Activated CD4-positive, alpha-beta T cell treated with anti-CD3 and anti-CD28 coated beads for 36 hours (primary cell): ENCODE measurements at regions not wholly inside any gene's neighbourhood (a gene's known extent, or its start where the extent isn't known, plus 50 kb on each side); places are given as distances from the start of the nearest gene placed in this dataset.
A peak's percentile ranks its signal among the peaks of the same experiment; 100 is the strongest.

Experiments used
- ATAC-seq: fragments of 200-7000 bp; cut with Tn5 transposase; one replicate; pipeline ENCODE4 v1.10.0; 2021; ENCODE audit warnings: mild to moderate bottlenecking, moderate library complexity
- CTCF ChIA-PET: fragments of 350-600 bp; sonication (Branson Sonifier 250); formaldehyde crosslinking; loops from one replicate; lab custom pipeline; 2021; ENCODE audit warnings: antibody characterized with exemption; lab: Charles Lee
- POLR2A ChIA-PET: fragments of 350-600 bp; sonication (Branson Sonifier 250); formaldehyde crosslinking; loops from one replicate; lab custom pipeline; 2021; ENCODE audit warnings: antibody characterized with exemption, inconsistent platforms; lab: Charles Lee
- DNase-seq: peaks from one replicate; pipeline ENCODE4 v3.0.0-alpha.2; 2020
- H3K27ac Mint-ChIP-seq: one replicate; pipeline ENCODE4 v1.8.0; 2021; ENCODE audit warnings: mixed read lengths
- H3K27me3 Mint-ChIP-seq: one replicate; pipeline ENCODE4 v1.8.0; 2021; ENCODE audit warnings: mixed read lengths
- H3K36me3 Mint-ChIP-seq: one replicate; pipeline ENCODE4 v1.8.0; 2021; ENCODE audit warnings: low read depth, mixed read lengths
- H3K4me1 Mint-ChIP-seq: one replicate; pipeline ENCODE4 v1.8.0; 2021; ENCODE audit warnings: mixed read lengths
- H3K4me3 Mint-ChIP-seq: one replicate; pipeline ENCODE4 v1.8.0; 2021; ENCODE audit warnings: mild to moderate bottlenecking, moderate library complexity, mixed read lengths
- H3K9me3 Mint-ChIP-seq: one replicate; pipeline ENCODE4 v1.8.0; 2021; ENCODE audit warnings: low read depth, mixed read lengths
- intact Hi-C, 2 experiments: fragments of 100-400 bp; cut with DNase I in 1 of 2; cut with micrococcal nuclease in 1 of 2; formaldehyde crosslinking; loops; one replicate each; pipeline versions ENCODE4 v1.14.2 to v1.15.1; 2022 to 2024; cut with DNase I, micrococcal nuclease

DNA sequence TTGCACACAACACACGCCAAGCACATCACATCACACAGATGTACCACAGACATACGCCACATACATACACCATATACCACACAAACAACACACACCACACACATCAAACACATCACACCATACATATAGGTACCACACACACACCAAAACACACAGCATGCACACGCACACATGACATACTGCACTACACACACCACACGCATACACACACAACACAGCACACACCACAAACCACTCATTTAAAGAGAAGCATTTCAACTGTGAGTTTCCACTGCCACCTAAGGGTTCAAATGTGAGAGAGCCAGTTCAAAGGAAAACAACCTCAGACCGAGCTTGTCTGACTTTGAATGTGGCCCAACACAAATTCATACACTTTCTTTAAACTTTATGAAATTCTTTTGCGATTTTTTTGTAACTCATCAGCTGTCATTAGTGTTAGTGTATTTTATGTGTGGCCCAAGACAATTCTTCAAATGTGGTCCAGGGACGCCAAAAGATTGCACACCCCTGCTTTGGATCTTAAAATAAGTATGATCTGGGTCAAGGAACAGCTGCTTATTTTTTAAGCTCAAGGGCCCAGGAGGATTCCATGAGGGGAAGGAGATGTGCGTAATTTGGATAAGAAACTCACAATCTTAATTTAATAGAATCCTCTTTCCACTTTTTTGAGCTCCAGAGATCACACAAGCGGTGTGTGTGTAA lies 494.6 kb downstream of the GADD45G start:
- no peak for ATAC-seq
- no peak for DNase-seq
- Mint-ChIP-seq H3K9me3 (no peaks in the 10 kb centered on the region), H3K27ac (no peak overlapping the region), H3K4me1 (peaks cover 3% of the 10 kb centered on the region), H3K36me3 (no peaks in the 10 kb centered on the region), H3K27me3 (peaks cover 7% of the 10 kb centered on the region), H3K4me3 (no peak overlapping the region)
- intact Hi-C loops: loop anchor here in 1 of 2 experiments (10.0 kb wide), 1 partner anchor 115 kb away; no protein-coding TSS in a partner anchor
- ChIA-PET CTCF (interaction anchor here (0.6 to 5.1 kb wide), 12 partner anchors 19 to 524 kb away, joined by 3 to 114 read pairs (median 5); partner anchors contain the start of gene GADD45G), POLR2A (interaction anchor here (0.6 kb wide), 1 partner anchor 359 kb away, joined by 3 read pairs; no protein-coding TSS in a partner anchor)

- H3K4me1 Mint-ChIP-seq: peaks cover 3% of the 10 kb centered on the region
- ATAC-seq (no peak), DNase-seq (no peak)
- H3K9me3 Mint-ChIP-seq: no peaks in the 10 kb centered on the region
- H3K27me3 Mint-ChIP-seq: peaks cover 7% of the 10 kb centered on the region
- no peak overlapping the region for H3K4me3 Mint-ChIP-seq
- H3K27ac Mint-ChIP-seq: no peak overlapping the region
- H3K36me3 Mint-ChIP-seq: no peaks in the 10 kb centered on the region
- intact Hi-C loops: loop anchor here (5.0 to 10.0 kb wide), 2 partner anchors 178 to 785 kb away; partner anchors contain the start of genes CKS2 (in 1 of the 2) and SECISBP2 (in 1 of the 2)
- ChIA-PET CTCF (interaction anchor here (0.6 to 5.1 kb wide), 12 partner anchors 19 to 524 kb away, joined by 3 to 114 read pairs (median 5); partner anchors contain the start of gene GADD45G), POLR2A (no interaction called here)
Observed at GRCh38 chr9:90100014-90100413, 495.2 kb downstream of the GADD45G start.

DNA sequence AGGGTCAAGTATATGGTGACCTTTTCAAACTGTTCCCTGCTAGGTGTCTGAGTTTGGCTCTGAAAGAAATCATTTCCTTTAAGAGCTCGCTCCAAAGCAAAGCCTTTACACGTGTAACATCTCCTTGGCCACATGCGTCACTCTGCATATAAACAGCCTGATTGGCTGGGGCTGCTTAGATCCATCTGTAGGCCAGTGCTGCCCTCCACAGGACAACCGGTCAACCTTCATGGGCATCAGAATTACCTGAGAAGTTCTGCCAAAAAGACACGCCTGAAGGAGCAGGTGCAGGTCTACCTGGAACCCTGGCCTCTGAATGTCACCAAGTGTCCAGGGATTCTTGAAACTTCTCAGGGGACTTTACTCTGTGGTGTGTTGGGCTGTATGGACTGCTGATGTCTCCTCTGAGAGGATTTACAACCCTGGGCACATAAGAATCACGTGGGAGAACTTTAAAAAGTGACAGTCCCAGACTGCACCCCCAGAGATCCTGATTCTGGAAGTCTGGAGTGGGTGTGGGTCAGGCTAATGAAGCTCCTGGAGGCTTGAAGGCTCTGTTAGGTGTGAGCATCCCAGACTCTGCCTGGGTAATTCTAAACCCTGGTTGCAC lies 497.6 kb downstream of the GADD45G start:
- CTCF ChIA-PET: interaction anchor here (0.6 to 5.1 kb wide), 29 partner anchors 9 to 712 kb away, joined by 3 to 114 read pairs (median 3); partner anchors contain the start of gene GADD45G
- Mint-ChIP-seq H3K27me3 (peaks cover 2% of the 10 kb centered on the region), H3K4me1 (peaks cover 3% of the 10 kb centered on the region), H3K27ac (no peak overlapping the region), H3K36me3 (no peaks in the 10 kb centered on the region), H3K9me3 (no peaks in the 10 kb centered on the region), H3K4me3 (no peak overlapping the region)
- intact Hi-C loops: loop anchor here (1.0 to 10.0 kb wide), 6 partner anchors 180 to 788 kb away; partner anchors contain the start of genes CKS2 (in 1 of the 2) and SECISBP2 (in 1 of the 2)
- ATAC-seq (peak; percentile 100), DNase-seq (peak; percentile 90)
- POLR2A ChIA-PET: no interaction called here

DNA sequence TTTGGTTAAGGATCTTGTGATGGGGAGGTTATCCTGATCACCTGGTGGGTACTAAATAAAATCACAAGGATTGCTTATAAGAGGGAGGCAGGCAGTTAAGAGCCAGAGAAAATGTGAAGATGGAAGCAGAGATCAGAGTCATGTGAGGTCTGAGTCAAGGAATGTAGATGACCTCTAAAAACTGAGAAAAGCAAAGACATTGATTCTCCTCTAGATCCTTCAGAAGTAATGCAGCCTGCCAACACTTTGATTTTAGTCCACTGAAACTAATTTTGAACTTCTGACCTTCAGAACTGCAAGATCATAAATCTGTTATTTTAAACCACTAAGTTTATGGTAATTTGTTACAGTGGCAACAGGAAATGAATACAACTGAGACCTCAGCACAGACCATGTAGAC lies 499.0 kb downstream of the GADD45G start:
- ChIA-PET POLR2A (no interaction called here), CTCF (interaction anchor here (0.9 to 5.1 kb wide), 5 partner anchors 8 to 555 kb away, joined by 3 to 114 read pairs (median 11); partner anchors contain the start of gene GADD45G)
- Mint-ChIP-seq H3K4me1 (peaks cover 3% of the 10 kb centered on the region), H3K27me3 (peaks cover 2% of the 10 kb centered on the region), H3K36me3 (no peaks in the 10 kb centered on the region), H3K27ac (no peak overlapping the region), H3K4me3 (no peak overlapping the region), H3K9me3 (no peaks in the 10 kb centered on the region)
- DNase-seq (no peak), ATAC-seq (no peak)
- intact Hi-C loops: loop anchor here (5.0 to 10.0 kb wide), 2 partner anchors 181 to 789 kb away; partner anchors contain the start of genes CKS2 (in 1 of the 2) and SECISBP2 (in 1 of the 2)

GRCh38 chr9:90105773-90106172 lies 501.0 kb downstream of the GADD45G start:
- intact Hi-C loops: loop anchor here in 1 of 2 experiments (10.0 kb wide), 1 partner anchor 791 kb away; the partner anchor contains the start of genes CKS2 and SECISBP2
- Mint-ChIP-seq H3K36me3 (no peaks in the 10 kb centered on the region), H3K4me1 (peaks cover 3% of the 10 kb centered on the region), H3K27me3 (peaks cover 4% of the 10 kb centered on the region), H3K9me3 (peaks cover 9% of the 10 kb centered on the region), H3K4me3 (no peak overlapping the region), H3K27ac (no peak overlapping the region)
- DNase-seq (no peak), ATAC-seq (no peak)
- CTCF ChIA-PET: interaction anchor here (0.8 to 3.8 kb wide), 7 partner anchors 10 to 512 kb away, joined by 3 to 29 read pairs (median 3); no protein-coding TSS in a partner anchor
- POLR2A ChIA-PET: interaction anchor here (0.6 kb wide), 1 partner anchor 9 kb away, joined by 3 read pairs; no protein-coding TSS in a partner anchor

DNA sequence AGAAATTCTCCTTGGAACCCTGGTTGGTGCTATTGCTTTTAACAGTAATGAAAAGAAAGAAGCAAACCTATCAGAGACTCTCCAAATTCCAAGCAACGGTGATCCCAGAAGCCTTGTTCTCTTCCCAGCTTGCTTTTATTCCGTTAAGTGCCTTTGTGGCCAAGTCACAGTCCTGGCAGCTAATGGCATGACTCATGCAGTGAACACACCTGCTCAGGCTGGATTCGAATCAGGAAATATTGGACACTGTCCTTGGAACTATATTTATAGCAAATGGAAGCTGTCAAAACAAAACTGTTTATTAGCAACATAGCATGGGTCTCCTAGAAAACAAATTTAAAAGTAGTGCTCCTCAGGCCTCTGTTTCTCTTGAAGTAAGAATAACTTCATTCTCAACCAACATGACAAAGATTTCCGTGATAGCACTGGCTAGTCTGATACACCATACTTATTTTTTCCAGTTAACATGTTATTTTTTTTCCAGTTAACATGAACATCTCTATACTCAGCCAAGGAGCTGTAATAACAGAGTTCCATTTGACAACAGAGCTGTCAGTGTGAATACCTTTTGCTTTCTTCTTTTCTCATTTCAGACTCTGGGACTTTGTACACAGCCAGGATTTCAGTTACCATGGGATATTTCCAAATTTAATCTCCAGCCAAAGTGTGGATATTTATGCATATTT lies 502.4 kb downstream of the GADD45G start:
- H3K36me3 Mint-ChIP-seq: no peaks in the 10 kb centered on the region
- H3K27ac Mint-ChIP-seq: no peak overlapping the region
- intact Hi-C loops: loop anchor here in 1 of 2 experiments (10.0 kb wide), 1 partner anchor 792 kb away; the partner anchor contains the start of genes CKS2 and SECISBP2
- DNase-seq: no peak
- peaks cover under 1% of the 10 kb centered on the region for H3K4me1 Mint-ChIP-seq
- no peak for ATAC-seq
- H3K27me3 Mint-ChIP-seq: peaks cover 2% of the 10 kb centered on the region
- ChIA-PET POLR2A (no interaction called here), CTCF (interaction anchor here (0.5 to 3.8 kb wide), 3 partner anchors 504 to 593 kb away, joined by 3 to 29 read pairs (median 3); no protein-coding TSS in a partner anchor)
- no peak overlapping the region for H3K4me3 Mint-ChIP-seq
- peaks cover 9% of the 10 kb centered on the region for H3K9me3 Mint-ChIP-seq

- POLR2A ChIA-PET: no interaction called here
- no peak overlapping the region for H3K27ac Mint-ChIP-seq
- DNase-seq (no peak), ATAC-seq (no peak)
- no peaks in the 10 kb centered on the region for H3K36me3 Mint-ChIP-seq
- intact Hi-C loops: loop anchor here in 1 of 2 experiments (10.0 kb wide), 1 partner anchor 793 kb away; the partner anchor contains the start of genes CKS2 and SECISBP2
- CTCF ChIA-PET: interaction anchor here (0.5 to 3.8 kb wide), 2 partner anchors 510 to 594 kb away, joined by 3 to 29 read pairs; no protein-coding TSS in a partner anchor
- peaks cover 3% of the 10 kb centered on the region for H3K27me3 Mint-ChIP-seq
- H3K4me1 Mint-ChIP-seq: no peaks in the 10 kb centered on the region
- H3K4me3 Mint-ChIP-seq: no peak overlapping the region
- peaks cover 9% of the 10 kb centered on the region for H3K9me3 Mint-ChIP-seq
Observed at GRCh38 chr9:90107726-90108655, 503.2 kb downstream of the GADD45G start.

DNA sequence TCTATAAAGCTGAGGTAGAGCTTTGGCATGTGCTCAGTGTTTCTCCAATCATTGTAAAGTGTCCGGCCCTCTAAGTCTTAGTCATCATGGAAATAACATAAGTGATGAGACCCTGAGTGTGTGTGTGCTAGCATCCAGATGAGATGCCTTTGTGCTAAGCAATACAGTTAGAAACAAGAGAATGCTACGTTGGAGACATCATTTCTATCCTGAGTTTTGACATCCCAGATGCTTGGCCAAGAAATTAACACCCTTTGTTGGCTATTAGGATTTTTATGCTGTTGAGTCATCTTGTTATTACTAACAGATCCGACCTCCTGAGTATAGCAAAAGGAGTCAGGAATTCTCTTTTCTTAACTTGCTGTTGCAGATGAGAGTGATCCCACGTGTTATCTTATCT lies 508.0 kb downstream of the GADD45G start:
- Mint-ChIP-seq H3K9me3 (peaks cover 9% of the 10 kb centered on the region), H3K4me3 (no peak overlapping the region), H3K4me1 (no peaks in the 10 kb centered on the region), H3K36me3 (no peaks in the 10 kb centered on the region), H3K27me3 (peaks cover 8% of the 10 kb centered on the region), H3K27ac (no peak overlapping the region)
- intact Hi-C loops: no loop called here
- ChIA-PET CTCF (interaction anchor here (1.4 to 1.8 kb wide), 3 partner anchors 10 to 537 kb away, joined by 3 to 11 read pairs (median 6); no protein-coding TSS in a partner anchor), POLR2A (no interaction called here)
- no peak for DNase-seq
- ATAC-seq: no peak

DNA sequence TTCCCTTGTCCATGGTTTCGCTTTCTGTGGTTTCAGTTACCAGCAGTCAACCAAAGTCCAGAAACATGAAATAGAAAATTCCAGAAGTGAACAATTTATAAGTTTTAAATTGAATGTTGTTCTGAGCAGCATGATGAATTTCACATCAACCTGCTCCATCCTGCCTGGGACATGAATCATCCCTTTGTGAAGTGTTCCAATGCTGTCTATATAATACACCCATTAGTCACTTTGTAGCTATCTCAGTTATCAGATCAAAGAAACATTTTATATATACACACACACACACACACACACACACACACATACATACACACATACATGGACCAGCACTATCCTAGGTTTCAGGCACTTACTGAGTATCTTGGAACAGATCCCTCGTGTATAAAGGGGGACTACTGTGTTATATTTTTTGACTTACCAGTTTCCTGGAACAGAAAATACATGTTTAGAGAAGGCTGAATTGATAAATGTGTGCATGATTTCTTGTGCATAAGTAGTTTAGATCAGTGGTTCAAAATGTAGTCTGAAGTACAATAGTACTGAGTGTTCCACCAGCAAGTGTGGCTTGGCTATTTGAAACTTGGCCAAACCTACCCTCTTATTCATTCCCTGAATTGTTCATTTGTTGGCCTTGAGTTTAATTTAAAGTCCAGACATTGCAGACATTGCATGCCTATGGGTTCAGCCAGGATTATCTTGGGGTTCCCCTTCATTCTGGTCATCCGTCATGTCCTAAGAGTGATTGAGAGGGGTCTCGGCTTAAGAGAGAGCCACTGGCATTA lies 510.0 kb downstream of the GADD45G start:
- ATAC-seq (peak; percentile 33), DNase-seq (no peak)
- Mint-ChIP-seq H3K4me3 (no peak overlapping the region), H3K9me3 (peaks cover 2% of the 10 kb centered on the region), H3K27ac (no peak overlapping the region), H3K36me3 (no peaks in the 10 kb centered on the region), H3K4me1 (no peaks in the 10 kb centered on the region), H3K27me3 (peaks cover 7% of the 10 kb centered on the region)
- POLR2A ChIA-PET: interaction anchor here (0.7 kb wide), 1 partner anchor 9 kb away, joined by 3 read pairs; no protein-coding TSS in a partner anchor
- CTCF ChIA-PET: interaction anchor here (1.7 kb wide), 1 partner anchor 12 kb away, joined by 6 read pairs; no protein-coding TSS in a partner anchor
- intact Hi-C loops: no loop called here
